Activated CD8-positive, alpha-beta T cell treated with anti-CD3 and anti-CD28 coated beads for 36 hours (primary cell): ENCODE measurements at regions not wholly inside any gene's neighbourhood (a gene's known extent, or its start where the extent isn't known, plus 50 kb on each side); places are given as distances from the start of the nearest gene placed in this dataset.

ENCODE experiments used
- ATAC-seq: fragments of 200-7000 bp; cut with Tn5 transposase; one replicate; pipeline ENCODE4 v1.10.0; 2021; ENCODE audit warnings: mild to moderate bottlenecking, moderate library complexity
- CTCF ChIA-PET: fragments of 350-600 bp; sonication (Branson Sonifier 250); formaldehyde crosslinking; loops from one replicate; lab custom pipeline; 2021; ENCODE audit warnings: antibody characterized with exemption; lab: Charles Lee
- POLR2A ChIA-PET: fragments of 350-600 bp; sonication (Branson Sonifier 250); formaldehyde crosslinking; loops from one replicate; lab custom pipeline; 2021; ENCODE audit warnings: antibody characterized with exemption; lab: Charles Lee
- DNase-seq: peaks from one replicate; pipeline ENCODE4 v3.0.0-alpha.2; 2020
- H3K27ac Mint-ChIP-seq: one replicate; pipeline ENCODE4 v1.8.0; 2021; ENCODE audit warnings: mild to moderate bottlenecking, mixed read lengths
- H3K27me3 Mint-ChIP-seq: one replicate; pipeline ENCODE4 v1.8.0; 2021; ENCODE audit warnings: mixed read lengths
- H3K36me3 Mint-ChIP-seq: one replicate; pipeline ENCODE4 v1.8.0; 2021; ENCODE audit warnings: low read depth, mixed read lengths
- H3K4me1 Mint-ChIP-seq: one replicate; pipeline ENCODE4 v1.8.0; 2021; ENCODE audit warnings: low read depth, mixed read lengths
- H3K4me3 Mint-ChIP-seq: one replicate; pipeline ENCODE4 v1.8.0; 2021; ENCODE audit warnings: mild to moderate bottlenecking, moderate library complexity, mixed read lengths
- H3K9me3 Mint-ChIP-seq: one replicate; pipeline ENCODE4 v1.8.0; 2021; ENCODE audit warnings: mixed read lengths
- CTCF ChIP-seq: fragments of 200-600 bp; IDR thresholded peaks from one replicate; pipeline ENCODE4 v1.8.0; 2022; ENCODE audit warnings: antibody characterized with exemption, mild to moderate bottlenecking
- intact Hi-C: fragments of 100-400 bp; cut with micrococcal nuclease; formaldehyde crosslinking; loops from one replicate; pipeline ENCODE4 v1.10.0; 2022

- Mint-ChIP-seq H3K4me3 (no peak overlapping the region), H3K9me3 (no peaks in the 10 kb centered on the region), H3K4me1 (peaks cover 1% of the 10 kb centered on the region), H3K27me3 (no peaks in the 10 kb centered on the region), H3K36me3 (no peaks in the 10 kb centered on the region), H3K27ac (no peak overlapping the region)
- intact Hi-C loops, result no loop called here
- ATAC-seq (peak; percentile 32), DNase-seq (no peak)
- no peak for TF ChIP-seq CTCF
- CTCF ChIA-PET, result interaction anchor here (0.7 kb wide), 1 partner anchor 12 kb away, joined by 4 read pairs; no protein-coding TSS in a partner anchor
- POLR2A ChIA-PET, result no interaction called here
Measured at GRCh38 chr4:180391613-180392012, 1851.6 kb upstream of the TENM3 start.

DNA sequence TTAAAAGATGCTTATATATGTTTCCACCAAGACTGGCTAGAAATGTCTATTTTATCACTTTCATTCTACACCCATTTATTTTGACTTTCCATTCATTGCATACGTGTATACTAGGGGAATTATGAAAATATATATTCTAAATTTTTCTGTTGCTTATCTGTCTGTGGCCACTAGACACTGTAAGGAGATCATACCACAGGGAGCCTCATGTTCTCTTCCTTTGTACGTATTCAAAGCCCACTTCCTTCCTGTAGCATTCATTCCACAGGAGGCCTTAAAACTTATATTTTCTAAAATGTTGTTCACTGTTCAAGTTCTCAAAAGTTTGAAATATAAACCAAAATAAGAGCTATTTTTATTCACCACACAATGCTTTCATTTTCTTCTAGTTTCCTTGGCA, 1848.9 kb upstream of the TENM3 start:
- no peaks in the 10 kb centered on the region for H3K9me3 Mint-ChIP-seq
- ChIA-PET CTCF (interaction anchor here (0.8 kb wide), 1 partner anchor 16 kb away, joined by 3 read pairs; no protein-coding TSS in a partner anchor), POLR2A (no interaction called here)
- TF ChIP-seq CTCF, result no peak
- H3K27ac Mint-ChIP-seq, result peak overlapping the region; percentile 49
- ATAC-seq, result peak; percentile 75
- intact Hi-C loops, result no loop called here
- peak overlapping the region; percentile 24 for H3K4me3 Mint-ChIP-seq
- no peaks in the 10 kb centered on the region for H3K27me3 Mint-ChIP-seq
- H3K4me1 Mint-ChIP-seq, result peaks cover 9% of the 10 kb centered on the region
- DNase-seq, result no peak
- H3K36me3 Mint-ChIP-seq, result no peaks in the 10 kb centered on the region

- DNase-seq, result no peak
- no peak for TF ChIP-seq CTCF
- Mint-ChIP-seq H3K4me1 (peaks cover 9% of the 10 kb centered on the region), H3K9me3 (no peaks in the 10 kb centered on the region), H3K27me3 (no peaks in the 10 kb centered on the region), H3K4me3 (peak overlapping the region; percentile 24), H3K27ac (no peak overlapping the region), H3K36me3 (no peaks in the 10 kb centered on the region)
- intact Hi-C loops, result no loop called here
- ChIA-PET CTCF (interaction anchor here (0.8 kb wide), 1 partner anchor 16 kb away, joined by 3 read pairs; no protein-coding TSS in a partner anchor), POLR2A (no interaction called here)
- ATAC-seq, result peak; percentile 57
Measured at GRCh38 chr4:180394730-180395129, 1848.5 kb upstream of the TENM3 start.

DNA sequence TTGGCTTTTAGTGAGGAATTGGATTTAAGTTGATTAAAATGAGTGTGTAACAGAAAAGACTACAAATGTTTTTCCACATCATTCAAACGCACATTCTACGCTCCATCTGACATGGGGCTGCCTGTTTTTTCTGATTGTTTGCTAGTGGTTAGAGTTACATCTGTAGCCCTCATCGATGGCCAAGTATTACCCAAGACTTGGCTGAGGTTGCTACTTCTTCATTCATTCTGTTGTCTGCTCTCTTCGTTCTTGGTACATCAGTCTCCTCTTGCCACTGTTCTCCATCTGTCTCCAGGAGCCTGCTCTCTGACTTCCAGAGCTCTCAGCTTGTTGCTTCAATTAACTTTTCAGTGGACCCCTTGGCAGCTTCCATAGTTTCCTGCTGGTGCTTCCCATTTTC, 1844.6 kb upstream of the TENM3 start:
- DNase-seq, result no peak
- Mint-ChIP-seq H3K27me3 (no peaks in the 10 kb centered on the region), H3K4me1 (peaks cover 9% of the 10 kb centered on the region), H3K36me3 (no peaks in the 10 kb centered on the region), H3K27ac (no peak overlapping the region), H3K4me3 (no peak overlapping the region), H3K9me3 (no peaks in the 10 kb centered on the region)
- no peak for TF ChIP-seq CTCF
- no peak for ATAC-seq
- ChIA-PET CTCF (interaction anchor here (0.6 to 0.8 kb wide), 2 partner anchors 31 to 308 kb away, joined by 3 to 4 read pairs; no protein-coding TSS in a partner anchor), POLR2A (no interaction called here)
- intact Hi-C loops, result no loop called here

GRCh38 chr4:180407275-180407885, 1835.8 kb upstream of the TENM3 start:
- no peak overlapping the region for H3K27ac Mint-ChIP-seq
- DNase-seq (no peak), ATAC-seq (no peak)
- ChIA-PET CTCF (no interaction called here), POLR2A (no interaction called here)
- no peaks in the 10 kb centered on the region for H3K4me1 Mint-ChIP-seq
- no peaks in the 10 kb centered on the region for H3K9me3 Mint-ChIP-seq
- intact Hi-C loops, result no loop called here
- no peaks in the 10 kb centered on the region for H3K27me3 Mint-ChIP-seq
- no peak overlapping the region for H3K4me3 Mint-ChIP-seq
- no peaks in the 10 kb centered on the region for H3K36me3 Mint-ChIP-seq
- TF ChIP-seq CTCF, result no peak
